ENCODE measurements at regions not wholly inside any gene's neighbourhood (a gene's known extent, or its start where the extent isn't known, plus 50 kb on each side); places are given as distances from the start of the nearest gene placed in this dataset.

GRCh38 chr3:103729547-103729946 is 1294.7 kb downstream of the ZPLD1 start:
- Histone ChIP-seq H2BK20ac (ENCODE audit: low read depth, low read length, poor library complexity, severe bottlenecking) (no peak overlapping the region), H2BK120ac (ENCODE audit: low read depth, low read length, poor library complexity, severe bottlenecking) (no peak overlapping the region), H4K8ac (replicated peaks; ENCODE audit: insufficient read length, low read depth, low read length) (no peak overlapping the region), H3K27me3 (ENCODE audit: insufficient read depth, low read length) (no peaks in the 10 kb centered on the region), H3K23me2 (ENCODE audit: insufficient read length, low read depth, low read length, poor library complexity, severe bottlenecking) (no peaks in the 10 kb centered on the region), H2BK12ac (ENCODE audit: insufficient read length, low read depth, low read length) (no peak overlapping the region), H4K91ac (ENCODE audit: insufficient read length, low read depth, low read length) (no peak overlapping the region), H2BK15ac (ENCODE audit: low read depth, low read length) (no peak overlapping the region), H3K9me3 (ENCODE audit: control insufficient read depth, low read depth, low read length) (no peaks in the 10 kb centered on the region), H2AFZ (ENCODE audit: low read length) (no peak overlapping the region), H3K9ac (ENCODE audit: extremely low read depth, insufficient read length, low read length) (no peak overlapping the region), H3K23ac (ENCODE audit: insufficient read length, low read depth, low read length) (no peak overlapping the region), H3T11ph (ENCODE audit: low read length) (no peak overlapping the region), H2BK5ac (ENCODE audit: insufficient read length, low read length) (no peak overlapping the region), H2AK5ac (ENCODE audit: insufficient read length, low read length) (no peak overlapping the region), H3K79me2 (ENCODE audit: insufficient read depth, low read length) (no peaks in the 10 kb centered on the region), H3K79me1 (ENCODE audit: insufficient read depth, low read depth, low read length, poor library complexity, severe bottlenecking) (no peaks in the 10 kb centered on the region), H3K27ac (ENCODE audit: insufficient read length, low read depth, low read length) (no peak overlapping the region), H4K20me1 (ENCODE audit: control insufficient read depth, insufficient read depth, insufficient read length) (no peaks in the 10 kb centered on the region), H3K56ac (ENCODE audit: insufficient read length, low read depth, low read length) (no peak overlapping the region), H3K4me1 (ENCODE audit: insufficient read depth, low read length) (no peaks in the 10 kb centered on the region), H3K14ac (ENCODE audit: insufficient read depth, low read length) (no peak overlapping the region), H4K5ac (ENCODE audit: insufficient read length, low read depth, low read length) (no peak overlapping the region), H3K18ac (ENCODE audit: insufficient read length, low read depth, low read length) (no peak overlapping the region), H3K4ac (ENCODE audit: low read depth, low read length) (no peak overlapping the region), H3K4me2 (ENCODE audit: insufficient read depth, insufficient read length, low read length) (no peak overlapping the region)
- WGBS (ENCODE audit: extremely low coverage, insufficient read length, low lambda C conversion rate), result 100% methylated on average over 1 of the region's 3 CpGs
- no peak overlapping the region for H3K4me3 Mint-ChIP-seq
- DNase-seq, result no peak
- H3K36me3 Mint-ChIP-seq (ENCODE audit: insufficient read depth in 1 of 3, low read depth in 3 of 3), result no peaks in the 10 kb centered on the region
- TF ChIP-seq, protein P1, sequence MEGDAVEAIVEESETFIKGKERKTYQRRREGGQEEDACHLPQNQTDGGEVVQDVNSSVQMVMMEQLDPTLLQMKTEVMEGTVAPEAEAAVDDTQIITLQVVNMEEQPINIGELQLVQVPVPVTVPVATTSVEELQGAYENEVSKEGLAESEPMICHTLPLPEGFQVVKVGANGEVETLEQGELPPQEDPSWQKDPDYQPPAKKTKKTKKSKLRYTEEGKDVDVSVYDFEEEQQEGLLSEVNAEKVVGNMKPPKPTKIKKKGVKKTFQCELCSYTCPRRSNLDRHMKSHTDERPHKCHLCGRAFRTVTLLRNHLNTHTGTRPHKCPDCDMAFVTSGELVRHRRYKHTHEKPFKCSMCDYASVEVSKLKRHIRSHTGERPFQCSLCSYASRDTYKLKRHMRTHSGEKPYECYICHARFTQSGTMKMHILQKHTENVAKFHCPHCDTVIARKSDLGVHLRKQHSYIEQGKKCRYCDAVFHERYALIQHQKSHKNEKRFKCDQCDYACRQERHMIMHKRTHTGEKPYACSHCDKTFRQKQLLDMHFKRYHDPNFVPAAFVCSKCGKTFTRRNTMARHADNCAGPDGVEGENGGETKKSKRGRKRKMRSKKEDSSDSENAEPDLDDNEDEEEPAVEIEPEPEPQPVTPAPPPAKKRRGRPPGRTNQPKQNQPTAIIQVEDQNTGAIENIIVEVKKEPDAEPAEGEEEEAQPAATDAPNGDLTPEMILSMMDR (conservative IDR thresholded peaks at IDR 0.05), result no peak
- no peak overlapping the region for H3K27ac Mint-ChIP-seq
- H3K4me1 Mint-ChIP-seq, result no peaks in the 10 kb centered on the region
- H3K27me3 Mint-ChIP-seq (ENCODE audit: low read depth), result no peaks in the 10 kb centered on the region
- H3K9me3 Mint-ChIP-seq, result peaks cover 3 to 5% of the 10 kb centered on the region in 2 experiments; a peak in 3 of 5 replicates
